GM19043 (cell line): ENCODE measurements at regions not wholly inside any gene's neighbourhood (a gene's known extent, or its start where the extent isn't known, plus 50 kb on each side); places are given as distances from the start of the nearest gene placed in this dataset.
"Not testable (repeated sequence)": the region's sequence is repeated elsewhere in the genome, so short reads cannot be mapped to it uniquely, and the experiment has no call there.

Experiments
- ATAC-seq: cut with Tn5 transposase; IDR thresholded peaks from one replicate; pipeline ENCODE4 v1.9.1; 2021; ENCODE audit warnings: low read depth; ENCODE audit not compliant: unreplicated experiment

DNA sequence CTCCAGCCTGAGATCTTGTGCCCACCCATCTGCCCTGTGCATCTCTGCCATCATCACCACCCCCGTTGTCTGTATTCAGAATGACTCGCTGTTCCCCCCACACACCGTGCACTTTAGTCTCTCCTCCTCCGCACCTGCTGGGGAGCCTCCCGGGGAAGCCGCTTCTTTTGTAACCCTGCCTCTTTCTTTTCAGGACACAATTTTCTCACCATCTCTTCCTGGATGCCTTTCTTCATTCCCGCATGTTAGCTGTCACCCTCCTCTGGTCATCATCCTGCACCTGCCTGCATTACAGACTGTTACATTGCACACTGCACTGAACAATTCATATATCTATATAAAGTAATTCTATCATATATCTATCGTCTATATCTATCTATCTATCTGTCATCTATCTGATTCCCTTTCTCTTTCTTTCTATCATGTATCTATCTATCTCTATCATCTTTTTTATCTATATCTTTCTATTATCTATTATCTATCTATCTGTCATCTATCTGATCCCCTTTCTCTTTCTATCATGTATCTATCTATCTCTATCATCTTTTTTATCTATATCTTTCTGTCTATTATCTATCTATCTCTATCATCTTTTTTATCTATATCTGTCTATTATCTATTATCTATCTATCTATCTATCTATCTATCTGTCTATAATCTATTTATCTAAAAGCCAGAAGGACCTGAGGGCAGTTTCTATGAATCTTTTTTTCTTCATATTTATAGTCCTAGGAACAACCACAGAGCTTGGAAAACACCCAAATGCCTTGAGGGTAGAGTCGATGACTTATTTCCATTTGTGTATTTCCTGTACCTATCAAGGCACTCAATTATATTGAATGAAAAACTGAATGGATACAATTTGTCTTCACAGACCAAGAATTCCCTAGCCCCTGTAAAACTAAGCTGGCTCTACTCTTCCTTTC, 642.5 kb downstream of the ACTR3B start:
- ATAC-seq, result no peak

DNA sequence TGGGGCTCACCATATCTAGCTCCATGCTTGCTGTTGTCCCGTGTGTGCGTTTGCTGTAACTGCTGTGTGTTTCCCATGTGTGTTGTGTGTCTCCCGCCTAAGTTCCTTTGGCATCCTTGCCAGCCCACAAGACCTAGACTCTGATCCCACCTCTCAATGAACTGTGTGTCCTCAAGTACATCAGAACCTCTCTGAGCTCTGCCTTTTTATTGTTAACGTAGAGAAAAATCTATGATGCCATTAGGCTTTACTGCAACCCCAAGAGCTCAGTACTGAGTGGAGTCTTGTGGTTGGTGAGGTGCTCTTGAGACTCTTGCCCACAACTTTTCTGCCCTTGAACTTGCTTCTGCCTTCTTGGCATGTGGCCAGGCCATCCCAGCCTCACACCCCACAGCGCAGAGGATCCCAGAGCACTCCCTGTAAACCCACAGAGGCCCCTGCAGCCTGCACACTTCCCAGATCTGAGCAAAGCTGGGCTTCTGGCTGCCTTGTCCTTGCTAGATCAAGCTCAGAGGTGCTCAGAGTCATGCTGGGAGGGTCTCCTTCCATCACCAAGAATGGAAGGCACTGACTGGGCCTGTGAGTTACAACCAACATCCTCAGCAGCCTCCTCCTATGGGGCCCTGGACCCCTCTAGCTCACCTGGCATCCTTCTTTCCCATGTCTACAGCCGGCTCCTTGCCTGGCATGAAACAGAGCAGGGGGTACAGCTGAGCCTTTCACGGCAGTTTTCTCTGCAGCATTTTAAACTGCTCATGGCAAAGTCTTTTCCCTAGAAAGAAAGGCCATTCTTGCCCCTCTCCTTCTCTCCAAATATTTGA, 643.4 kb downstream of the ACTR3B start:
- no peak for ATAC-seq

DNA sequence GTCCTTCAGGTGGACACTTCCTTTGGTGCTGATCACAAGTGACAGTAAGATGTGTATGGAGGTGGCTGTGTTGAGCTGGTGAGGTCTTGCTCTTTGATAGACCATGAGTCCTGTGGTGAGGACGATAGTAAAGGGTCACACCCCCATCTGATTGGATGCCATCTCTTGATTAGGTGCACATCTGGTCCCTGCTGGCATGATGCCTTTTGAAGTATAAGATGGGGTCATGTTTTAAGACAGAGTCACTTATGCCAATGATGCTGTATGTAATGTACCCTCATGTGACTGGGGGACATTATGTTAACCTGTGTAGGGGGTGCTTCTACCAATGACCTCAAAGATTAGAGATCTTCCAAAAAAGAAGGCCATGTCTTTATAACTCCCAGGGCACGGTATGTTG, 644.6 kb downstream of the ACTR3B start:
- ATAC-seq, result no peak

DNA sequence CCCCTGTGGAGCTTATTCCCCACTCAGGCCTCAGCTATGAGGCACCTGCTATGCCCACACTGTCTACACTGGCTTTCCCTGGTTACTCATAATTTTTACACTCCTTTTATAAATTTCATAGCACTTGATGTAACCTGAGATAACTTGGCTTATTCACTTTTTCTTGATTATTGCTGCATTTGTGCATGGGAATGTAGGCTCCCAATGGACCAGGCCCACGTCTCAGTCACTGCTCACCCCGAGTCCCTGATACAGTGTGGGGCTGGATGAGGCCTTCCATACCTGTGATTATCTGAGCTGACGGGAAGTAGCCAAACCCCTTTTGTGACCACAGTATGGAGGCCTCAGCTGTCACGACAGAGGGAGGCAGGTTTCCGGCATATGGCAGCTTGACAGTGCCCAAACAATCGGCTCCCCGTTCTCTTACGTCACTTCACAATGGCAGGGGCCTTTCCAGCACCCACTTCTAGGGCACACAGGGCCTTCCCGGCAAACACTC, 645.3 kb downstream of the ACTR3B start:
- no peak for ATAC-seq

DNA sequence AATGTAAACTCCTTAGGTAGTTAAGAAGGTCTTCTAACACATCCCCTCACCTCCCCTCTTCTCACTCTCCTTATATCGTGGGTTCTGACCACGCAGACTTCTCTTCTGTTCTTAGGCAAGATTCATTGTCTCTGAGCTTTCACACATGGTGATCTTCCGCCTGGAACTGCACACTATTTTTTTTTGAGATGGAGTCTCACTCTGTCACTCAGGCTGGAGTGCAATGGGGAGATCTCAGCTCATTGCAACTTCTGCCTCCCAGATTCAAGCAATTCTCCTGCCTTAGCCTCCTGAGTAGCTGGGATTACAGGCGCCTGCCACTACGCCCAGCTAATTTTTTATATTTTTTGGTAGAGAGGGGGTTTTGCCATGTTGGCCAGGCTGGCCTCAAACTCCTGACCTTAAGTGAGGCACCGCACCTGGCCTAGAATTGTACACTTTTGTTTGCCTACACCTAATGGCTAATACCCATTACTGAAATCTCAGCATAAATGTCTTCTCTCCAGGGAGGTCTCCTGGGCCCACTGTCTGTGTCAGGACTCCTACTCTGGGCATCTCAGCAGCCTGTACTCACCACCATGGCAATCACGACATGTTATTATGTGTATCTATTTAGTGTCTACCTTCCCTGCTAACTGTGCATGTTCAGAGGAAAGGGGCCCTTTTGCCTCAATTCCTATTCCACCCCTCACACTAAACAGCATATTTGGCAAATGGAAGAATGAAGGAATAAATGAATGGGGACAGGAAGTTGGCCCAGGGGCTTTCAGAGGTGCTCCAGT, 646.3 kb upstream of the DPP6 start:
- no peak for ATAC-seq

DNA sequence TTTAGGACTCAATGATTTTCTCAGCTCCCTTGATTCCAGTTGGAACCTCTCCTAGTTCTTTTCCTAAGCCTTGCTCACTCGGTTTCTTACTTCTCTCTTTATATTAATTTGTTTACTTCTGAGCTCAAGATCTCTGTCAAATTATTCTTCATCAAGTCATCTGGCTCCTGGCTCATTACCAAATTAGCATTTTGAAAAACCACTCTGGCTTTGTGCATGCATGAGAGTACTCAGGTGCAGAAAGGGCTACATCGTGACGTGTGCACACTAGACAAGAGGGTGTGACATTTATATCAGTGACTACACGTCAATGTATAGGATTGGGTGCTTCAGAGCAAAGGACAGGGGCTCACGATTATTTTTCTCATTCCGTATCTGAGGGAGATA, 645.7 kb upstream of the DPP6 start:
- no peak for ATAC-seq

DNA sequence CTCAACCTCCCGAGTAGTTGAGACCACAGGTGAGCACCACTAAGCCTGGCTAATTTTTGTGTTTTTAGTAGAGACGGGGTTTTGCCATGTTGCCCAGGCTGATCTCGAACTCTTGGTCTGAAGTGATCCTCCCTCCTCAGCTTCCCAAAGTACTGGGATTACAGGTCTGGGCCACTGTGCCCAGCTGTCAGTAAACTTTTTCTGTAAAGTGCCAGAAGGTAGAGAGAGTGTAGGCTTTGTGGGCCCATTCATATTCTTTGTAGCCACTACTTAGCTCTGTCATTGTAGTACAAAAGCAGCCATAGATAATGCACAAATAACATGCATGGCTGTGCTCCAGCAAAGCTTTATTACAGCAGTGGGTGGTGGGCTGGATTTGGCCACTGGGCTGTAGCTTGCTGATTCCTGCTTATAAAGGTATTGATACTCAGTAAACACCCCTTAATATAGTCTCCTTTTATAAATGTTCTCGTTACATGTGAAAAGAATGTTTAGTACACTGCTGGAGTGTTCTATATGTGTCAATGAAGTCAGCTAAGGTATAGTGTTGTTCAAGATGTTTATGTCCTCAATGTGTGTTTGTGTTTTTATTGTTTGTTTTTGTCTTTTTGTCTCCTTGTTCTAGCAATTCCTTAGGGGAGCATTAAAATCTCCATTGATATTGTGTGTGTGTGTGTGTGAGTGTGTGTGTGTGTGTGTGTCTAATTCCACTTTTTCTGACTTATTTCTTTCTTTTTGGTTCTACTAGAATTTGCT, 644.7 kb upstream of the DPP6 start:
- ATAC-seq, result no peak

DNA sequence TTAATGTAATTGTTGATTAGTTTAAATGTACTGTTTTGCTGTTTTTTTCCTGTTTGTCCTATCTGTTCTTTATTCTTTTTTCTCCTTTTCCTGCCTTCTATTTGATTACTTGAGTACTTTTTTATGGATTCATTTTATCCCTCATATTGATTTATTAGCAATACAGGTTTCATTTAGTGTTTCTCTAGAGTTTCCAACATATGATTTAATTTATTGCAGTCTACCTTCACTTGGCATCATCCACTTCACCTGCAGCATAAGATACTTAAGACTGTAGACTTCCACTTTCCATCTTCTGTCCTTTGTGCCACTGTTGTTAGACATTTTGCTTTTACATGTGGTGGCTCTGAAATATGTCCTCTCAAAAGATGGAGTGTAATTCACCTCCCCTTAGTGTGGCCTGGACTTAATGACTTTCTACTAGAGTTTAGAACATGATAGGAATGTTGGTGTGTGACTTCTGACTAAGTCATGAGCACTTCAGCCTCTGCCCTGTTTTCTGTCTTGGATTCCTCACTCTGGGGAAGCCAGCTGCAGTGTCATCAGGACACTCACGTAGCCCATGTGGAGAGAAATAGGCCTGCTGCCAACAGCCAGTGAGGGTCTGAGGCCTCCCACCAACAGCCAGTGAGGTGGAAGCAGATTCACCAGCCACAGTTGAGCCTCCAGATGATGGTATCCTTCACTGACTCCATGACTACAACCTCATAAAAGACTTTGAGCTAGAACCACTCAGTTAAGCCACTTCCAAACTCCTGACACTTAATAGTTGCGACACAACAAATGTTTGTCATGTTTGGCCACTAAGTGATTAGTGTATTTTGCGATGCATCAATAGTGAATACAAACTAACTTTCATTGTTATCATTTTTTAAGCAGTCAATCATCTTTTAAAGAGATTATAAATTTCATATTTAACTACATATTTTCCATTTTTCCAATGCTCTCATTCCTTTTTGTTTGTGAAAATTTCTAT, 643.5 kb upstream of the DPP6 start:
- no peak for ATAC-seq

DNA sequence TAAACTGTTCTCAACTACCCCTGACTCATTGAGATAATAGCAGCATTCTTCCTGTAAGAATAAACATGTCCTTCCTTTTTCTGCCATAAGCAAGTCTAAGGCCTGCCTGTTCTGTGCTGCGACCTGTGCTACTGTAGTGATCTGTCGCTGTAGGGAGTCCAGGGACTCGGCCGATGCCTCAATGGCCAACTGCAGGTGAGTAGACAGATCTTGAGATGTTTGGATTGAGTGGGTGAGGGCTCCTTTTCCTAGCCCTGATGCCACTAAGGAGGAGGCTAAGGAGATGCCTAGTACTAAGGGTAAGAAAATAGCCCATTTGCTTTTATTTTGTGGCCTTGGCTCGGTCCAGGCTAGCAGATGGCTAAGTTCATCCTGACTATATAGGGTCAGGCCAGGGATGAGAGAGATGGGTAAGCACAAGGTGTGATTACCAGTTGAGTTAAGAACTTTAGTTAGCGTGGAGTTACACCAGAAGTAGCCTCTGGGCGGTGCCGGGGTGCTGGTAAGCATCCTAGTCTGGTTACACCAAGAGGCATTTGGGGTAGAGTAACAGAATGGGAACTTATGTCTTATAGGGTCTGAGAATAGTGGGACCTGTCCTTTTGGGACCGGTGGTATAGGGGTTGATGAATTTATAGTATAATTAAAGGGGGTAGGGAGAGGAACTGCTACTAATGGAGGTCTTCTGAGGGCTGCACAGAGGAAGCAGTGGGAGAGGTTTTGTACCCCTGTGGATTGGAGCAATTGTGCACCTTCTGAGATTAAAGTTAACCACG, 642.4 kb upstream of the DPP6 start:
- ATAC-seq, result not testable (repeated sequence)

DNA sequence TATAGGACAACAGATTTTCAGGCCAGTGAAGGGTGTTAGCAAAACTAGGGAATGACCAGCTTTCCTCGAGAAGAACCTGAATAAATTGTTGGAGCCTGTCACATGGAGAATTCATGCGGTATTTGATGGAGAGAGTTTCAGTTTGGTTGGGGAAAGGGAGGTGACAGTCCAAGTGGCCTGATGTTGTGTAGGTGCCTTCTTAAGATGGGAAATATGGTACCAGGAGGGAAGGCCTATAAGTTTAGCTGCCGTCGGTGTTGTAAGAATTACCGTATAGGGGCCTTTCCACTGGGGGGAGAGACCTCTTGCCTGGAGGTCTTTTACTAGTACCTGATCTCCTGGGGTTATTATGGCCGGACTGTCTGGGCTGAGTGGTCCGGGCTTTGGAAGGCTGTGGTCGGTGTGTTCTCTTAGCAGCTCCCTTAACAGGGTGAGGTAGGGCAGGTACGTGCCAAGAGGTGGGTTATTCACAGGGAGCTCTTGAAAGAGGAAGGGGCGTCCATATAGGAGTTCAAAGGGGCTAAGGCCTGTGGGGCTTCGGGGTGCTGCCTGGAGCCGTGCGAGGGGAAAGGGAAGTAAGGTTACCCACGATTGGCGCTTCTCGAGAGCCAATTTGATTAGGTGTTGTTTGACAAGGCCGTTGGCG, 641.1 kb upstream of the DPP6 start:
- not testable (repeated sequence) for ATAC-seq

DNA sequence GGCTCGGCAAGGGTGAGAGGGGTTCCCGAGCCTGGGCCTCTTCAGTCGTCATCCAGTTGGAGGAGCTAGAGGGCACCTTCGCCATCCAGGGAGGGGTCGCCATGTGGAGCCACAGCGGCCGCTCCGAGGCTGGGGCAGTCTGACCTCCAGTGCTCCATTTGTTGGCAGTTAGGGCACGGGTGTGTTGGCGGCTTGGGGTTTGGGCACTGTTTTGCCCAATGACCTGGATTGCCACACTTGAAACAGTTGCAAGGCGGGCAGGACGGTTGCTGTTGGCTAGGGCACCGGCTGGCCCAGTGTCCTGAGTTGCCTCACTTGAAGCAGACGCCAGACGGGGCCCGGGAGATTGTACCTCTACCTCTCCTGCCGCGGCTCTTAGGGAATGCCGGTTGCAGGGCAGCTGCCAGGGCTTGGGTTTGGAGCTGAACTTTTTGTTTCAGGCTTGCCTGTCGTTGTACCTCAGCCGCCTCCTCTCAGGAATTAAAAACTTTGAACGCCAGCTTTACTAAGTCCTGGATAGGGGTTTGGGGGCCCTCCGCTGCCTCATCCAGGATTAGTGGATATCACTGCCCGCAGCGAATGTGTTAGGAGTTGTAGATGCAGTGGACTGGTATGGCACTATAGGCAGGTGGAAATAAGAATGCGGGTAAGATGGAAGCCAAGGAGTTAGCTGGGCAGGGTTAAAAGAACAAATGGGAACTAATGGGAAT, 639.9 kb upstream of the DPP6 start:
- not testable (repeated sequence) for ATAC-seq

DNA sequence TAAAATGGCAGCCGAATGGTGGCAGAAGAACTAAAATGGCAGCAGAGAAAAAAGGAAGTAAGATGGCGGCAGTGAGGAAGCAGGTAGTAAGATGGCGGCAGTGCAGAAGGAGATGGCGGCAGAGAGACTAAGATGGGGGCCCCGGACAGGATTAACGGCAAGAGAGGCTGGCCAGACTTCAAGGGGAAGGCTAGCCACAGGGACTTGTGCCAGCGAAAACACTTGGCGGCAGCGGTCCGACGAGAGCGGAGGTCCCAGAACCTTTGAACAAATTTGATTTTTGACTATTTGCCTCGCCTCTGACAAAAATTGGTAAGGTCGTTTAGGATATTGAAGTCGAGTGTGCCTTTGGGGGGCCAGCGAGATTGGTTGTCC, 639.4 kb upstream of the DPP6 start:
- not testable (repeated sequence) for ATAC-seq

DNA sequence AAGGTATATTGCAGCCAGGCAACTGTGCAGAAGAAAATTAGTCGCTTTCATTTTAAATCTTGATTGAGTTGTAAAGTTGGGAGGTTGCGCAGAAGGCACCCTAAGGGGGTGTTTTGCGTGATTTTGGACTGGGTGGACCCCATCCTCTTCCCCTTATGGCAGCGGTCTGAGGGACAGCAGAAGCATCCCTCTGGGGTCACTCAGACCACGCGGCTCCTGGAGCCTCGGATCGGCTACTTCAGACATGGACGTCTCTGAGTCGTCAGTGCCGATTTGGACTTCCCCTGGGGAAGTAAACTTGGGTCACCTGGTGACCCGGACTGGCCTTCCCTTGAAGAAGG, 639.0 kb upstream of the DPP6 start:
- no peak for ATAC-seq

DNA sequence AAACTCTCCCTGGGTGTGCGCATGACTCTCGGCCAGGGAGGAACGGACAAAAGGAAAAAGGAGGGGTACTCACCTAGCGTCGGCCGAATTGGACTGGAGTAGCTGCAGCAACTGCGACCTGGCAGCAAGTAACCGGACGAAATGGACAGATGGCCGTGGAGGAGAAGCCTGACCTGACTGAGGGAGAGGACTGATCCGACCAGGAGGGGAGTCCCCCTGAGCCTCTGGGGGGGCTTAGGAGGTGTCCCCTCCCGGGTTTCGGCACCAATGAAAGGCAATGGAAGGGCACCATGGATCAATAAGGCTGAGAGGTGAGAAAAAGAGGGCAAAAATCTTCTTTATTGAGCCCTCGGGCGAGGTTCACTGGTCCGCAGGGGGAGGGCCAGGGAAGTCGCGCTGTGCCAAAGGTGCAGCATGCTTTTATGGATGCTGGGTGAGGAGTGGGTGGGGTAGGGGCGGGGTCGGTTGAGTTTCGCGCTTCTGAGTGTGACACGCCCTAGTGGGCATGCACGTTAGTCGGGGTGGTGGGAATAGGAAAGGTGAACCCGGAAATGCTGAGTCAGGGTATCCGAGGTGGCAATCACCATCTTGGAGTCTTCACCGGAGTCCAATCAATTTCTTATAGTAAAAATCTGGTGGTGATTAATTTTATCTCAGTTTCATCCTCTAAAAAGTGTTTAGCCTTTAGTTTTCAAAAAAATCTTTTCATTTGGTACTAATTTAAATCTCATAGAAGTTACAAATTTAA, 638.5 kb upstream of the DPP6 start:
- ATAC-seq, result no peak

DNA sequence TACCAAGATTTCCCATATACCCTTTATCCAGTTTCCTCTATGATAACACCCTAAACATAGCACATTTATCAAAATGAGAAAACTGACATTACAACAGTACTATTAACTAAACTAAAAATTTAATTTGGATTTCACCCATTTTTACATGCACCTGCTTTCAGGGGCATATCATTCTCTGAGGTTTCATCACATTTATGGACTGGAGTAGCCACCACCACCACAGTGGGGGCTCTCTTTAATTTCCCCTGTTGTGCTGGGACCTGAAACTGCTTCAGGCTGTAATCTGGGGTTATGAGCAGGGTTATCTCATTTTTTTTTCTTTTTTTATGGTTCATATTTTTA, 637.9 kb upstream of the DPP6 start:
- no peak for ATAC-seq

DNA sequence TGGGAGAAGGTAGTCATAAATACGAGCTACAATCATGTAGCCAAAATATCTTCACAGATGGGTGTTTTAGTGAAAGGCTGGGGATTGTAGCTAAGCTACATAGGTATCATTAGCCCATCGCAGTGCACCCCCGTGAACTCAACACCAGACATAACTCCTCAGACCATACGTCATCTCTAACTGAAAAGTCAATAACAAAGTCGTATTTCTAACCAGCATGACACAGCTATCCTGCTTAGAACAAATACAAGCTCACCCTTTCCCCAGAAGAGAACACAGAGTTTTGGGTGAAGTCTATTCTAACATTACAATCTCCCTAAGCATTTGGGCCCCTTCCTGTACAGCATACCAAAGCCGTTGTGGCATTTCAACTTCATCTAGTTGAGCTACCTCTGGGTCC, 636.6 kb upstream of the DPP6 start:
- no peak for ATAC-seq
